Breast epithelium (tissue), 3 donors: ENCODE measurements at regions not wholly inside any gene's neighbourhood (a gene's known extent, or its start where the extent isn't known, plus 50 kb on each side); places are given as distances from the start of the nearest gene placed in this dataset.

Experiments
- CTCF ChIP-seq, 3 donors: fragments of 450-650 bp; IDR thresholded peaks; one replicate each; pipeline ENCODE4 v1.5.1; 2016 to 2017; ENCODE audit warnings: antibody characterized with exemption in 3 of 3, mild to moderate bottlenecking in 3 of 3, moderate library complexity in 3 of 3
- POLR2A ChIP-seq: fragments of 450-650 bp; IDR thresholded peaks from one replicate; pipeline ENCODE4 v1.6.1; 2016; ENCODE audit warnings: antibody characterized with exemption, mild to moderate bottlenecking, moderate library complexity
- POLR2AphosphoS5 ChIP-seq, 3 donors: sonication (generic); formaldehyde crosslinking; IDR thresholded peaks; one replicate each; pipeline ENCODE4 v1.6.1; 2017; ENCODE audit warnings: antibody characterized with exemption in 3 of 3

DNA sequence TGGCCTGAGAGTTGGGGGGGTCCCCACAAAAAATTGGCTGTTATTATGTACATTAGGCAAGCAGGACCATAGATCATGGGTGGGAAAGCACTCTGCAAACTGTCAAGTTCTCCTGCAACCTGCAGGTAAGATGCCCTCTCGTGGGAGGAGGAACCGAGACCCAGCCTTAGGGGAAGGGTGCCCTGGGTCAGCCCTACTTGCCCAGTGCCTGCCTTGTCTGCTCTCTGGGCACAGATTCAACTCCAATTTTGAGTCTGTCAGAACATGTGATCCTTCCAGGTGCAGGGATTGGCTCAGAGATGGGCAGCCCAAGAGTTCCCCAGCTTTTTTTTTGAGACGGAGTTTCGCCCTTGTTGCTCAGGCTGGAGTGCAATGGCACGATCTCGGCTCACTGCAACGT, 99.2 kb downstream of the PLXNA1 start:
- TF ChIP-seq CTCF (IDR thresholded peaks at IDR 0.05) (no peak), POLR2A (no peak), POLR2AphosphoS5 (IDR thresholded peaks at IDR 0.05) (no peak)
